HuH-7.5 (cell line): ENCODE measurements at regions not wholly inside any gene's neighbourhood (a gene's known extent, or its start where the extent isn't known, plus 50 kb on each side); places are given as distances from the start of the nearest gene placed in this dataset.

Source experiments
- DNase-seq: peaks from one replicate; pipeline ENCODE4 v3.0.0; 2011; ENCODE audit warnings: low spot score

DNA sequence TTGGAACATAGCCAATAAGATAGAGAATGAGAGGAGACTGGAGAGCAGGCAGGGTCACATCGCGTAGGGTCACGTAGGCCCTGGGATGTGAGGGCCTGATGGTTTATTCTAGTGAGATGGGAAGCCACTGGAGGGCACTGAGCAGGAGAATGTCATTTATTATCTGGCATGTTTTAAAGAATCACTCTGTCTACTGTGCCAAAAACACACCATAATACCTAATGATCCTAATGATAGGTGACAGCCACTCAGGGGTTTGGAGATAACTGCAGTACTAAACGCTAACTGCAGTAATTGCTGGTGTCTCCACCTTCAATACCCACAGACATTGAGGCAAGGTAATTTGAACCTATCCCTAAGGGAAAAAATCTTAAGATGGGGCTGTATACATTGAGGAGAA is 185.4 kb downstream of the TTLL7 start:
- DNase-seq, result no peak

DNA sequence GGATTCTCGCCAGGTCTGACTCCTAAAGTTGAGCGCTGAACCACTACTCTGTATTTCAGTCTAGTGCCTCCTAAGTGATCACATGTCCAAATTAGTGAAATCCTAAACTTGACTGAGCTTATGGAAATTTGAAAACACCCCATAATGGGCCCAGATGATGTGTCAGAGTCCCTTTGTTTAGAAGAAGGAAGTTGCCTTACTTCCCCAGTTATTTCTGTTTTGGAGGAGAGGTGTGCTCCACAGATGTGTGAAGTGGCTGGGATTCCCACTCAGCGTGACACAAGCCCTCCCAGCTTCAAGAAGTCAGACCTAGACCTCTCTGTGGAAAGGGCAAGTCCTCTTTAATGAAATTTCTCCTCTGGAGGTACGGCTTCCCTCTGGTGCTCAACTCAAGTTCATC is 188.8 kb downstream of the TTLL7 start:
- no peak for DNase-seq

DNA sequence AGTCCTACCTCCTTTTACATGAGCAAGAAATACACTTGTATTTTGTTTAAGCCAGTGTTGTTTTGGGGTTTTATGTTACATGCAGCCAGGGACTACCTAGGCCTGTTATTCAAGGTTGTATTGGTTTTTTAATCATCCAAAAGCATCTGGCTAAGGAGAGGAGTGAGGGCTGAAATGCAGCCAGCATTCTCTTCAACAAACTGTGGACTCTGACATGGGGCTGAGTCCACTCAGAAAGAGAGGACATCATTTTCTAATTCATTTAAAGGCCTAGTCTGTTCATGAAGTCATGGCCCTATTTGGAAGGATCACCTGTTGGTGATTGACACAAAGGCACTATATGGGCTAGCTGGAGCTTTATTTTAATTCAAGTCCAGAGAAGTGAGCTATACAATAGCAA is 190.4 kb downstream of the TTLL7 start:
- DNase-seq, result no peak

DNA sequence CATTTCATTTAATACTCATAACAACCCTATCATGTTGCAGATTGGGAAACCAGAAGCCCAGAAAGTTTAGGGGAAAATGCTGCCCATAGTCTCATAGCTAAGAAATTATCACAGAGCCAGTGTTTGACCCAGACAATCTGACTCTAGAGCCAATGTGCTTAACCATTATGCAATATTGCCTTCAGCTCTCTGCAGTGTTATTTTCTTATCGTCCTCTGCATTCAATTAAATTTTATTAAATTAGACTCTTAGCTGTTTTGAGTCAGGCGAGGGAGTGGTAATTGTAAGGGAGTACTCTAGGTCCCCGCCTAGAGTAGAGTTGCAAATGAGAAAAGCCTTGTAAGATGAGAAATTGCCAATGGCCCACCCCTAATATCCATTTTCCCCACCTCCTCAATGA is 191.1 kb downstream of the TTLL7 start:
- DNase-seq, result no peak

DNA sequence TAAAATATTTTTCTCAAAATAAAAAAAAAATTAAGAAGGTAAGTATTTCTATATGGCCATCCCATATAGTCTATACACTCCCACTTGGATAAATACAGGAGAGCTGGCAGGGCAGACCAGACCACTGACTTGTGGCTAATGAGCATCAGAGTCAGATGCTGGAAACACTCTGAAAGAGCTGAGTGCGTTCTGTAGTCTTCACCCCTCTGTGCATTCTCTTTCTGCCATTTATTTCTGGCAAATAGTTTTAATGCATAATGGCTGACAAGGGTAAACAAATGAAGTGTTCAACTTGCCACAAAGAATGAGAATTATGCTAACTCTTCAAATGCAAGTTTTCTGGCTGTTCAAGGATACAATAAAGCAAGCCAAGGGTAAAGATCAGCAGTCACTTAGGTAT is 191.7 kb downstream of the TTLL7 start:
- DNase-seq, result no peak

DNA sequence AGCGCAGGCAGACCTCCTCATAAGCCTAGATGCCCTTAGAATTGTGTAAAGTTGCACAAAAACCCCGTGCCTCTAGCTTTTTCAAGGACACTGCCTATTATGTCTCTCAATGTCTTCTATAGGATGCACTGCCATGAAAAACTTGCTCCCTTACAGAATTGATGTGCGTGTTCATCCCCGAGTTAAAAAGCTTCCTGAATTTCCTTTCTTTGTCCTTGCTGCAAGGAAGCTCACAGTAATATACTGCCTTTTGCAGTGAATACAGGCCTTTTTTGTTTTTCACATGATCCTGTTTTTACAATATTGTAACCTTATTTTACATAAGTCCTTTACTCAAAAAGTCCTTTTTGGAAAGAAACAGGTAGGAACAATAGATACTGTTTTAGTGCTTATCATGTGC is 193.0 kb downstream of the TTLL7 start:
- DNase-seq, result no peak

DNA sequence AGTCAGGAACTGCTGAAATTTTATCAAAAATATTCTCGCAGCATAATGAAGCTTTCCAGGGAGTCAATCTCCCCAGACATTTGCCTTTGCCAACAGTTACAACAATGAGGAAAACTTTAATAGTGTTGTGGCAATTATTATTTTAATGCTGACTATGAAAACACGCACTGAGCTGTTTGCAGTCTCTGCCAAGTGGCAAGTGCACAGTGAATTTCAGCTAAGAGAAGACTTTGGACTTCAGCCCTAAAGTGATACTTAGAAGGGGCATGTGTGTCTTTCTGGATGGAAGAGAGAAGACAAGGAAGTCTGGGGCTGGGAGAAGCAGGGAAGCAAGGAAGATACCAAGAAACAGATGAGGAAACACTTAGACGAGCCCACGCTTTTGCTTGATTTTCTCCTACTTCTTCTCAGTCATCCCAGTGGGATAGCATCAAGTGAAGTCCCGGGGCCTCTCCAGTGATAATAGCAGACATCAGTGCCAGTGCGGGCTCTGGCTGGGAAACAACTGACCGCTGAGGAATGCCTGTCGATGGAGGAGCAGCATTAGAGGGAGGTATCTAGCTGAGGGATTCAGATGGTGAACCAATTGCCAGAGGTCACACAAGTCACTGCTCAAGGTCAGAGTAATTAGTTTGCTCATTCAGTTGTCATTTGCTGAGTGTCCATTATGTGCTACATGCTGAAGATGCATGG is 196.3 kb downstream of the TTLL7 start:
- DNase-seq, result no peak

DNA sequence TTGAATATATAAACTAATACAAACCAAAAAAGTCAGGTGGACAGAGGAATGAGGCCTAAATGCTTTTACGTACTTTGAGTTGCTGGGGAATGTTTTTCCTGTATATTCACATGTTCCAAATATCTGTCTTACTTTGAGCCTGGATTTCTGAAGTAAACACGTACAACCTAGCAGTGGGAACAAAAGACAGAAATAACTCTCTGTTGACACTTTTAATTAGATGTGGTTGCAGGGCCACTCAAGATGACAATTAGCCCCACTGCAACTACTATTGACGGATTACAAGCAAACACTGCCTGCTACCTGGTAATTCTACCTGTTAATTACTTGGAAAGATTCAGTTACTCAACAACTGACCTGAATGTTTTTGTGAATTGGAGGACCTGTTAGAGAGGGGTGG is 196.9 kb downstream of the TTLL7 start:
- DNase-seq, result no peak

DNA sequence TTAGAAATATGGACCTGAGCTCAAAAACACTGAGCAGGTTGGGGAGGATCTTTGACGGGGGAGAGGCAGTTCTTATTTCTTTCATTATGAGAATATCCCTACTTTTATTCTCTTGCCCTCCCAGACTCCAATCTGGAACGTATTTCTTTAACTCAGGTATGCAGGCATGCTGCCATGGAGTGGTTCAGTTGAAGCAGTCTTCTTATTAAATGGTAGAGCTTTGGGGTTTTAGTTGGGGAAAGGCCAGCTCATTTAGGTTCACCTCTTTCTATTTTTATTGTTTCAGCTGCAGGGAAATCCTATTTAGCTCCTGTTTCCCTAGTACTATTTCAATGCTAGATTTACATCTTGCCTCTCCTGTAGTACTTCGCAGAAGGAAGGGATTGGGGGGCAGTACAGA is 198.9 kb downstream of the TTLL7 start:
- no peak for DNase-seq

DNA sequence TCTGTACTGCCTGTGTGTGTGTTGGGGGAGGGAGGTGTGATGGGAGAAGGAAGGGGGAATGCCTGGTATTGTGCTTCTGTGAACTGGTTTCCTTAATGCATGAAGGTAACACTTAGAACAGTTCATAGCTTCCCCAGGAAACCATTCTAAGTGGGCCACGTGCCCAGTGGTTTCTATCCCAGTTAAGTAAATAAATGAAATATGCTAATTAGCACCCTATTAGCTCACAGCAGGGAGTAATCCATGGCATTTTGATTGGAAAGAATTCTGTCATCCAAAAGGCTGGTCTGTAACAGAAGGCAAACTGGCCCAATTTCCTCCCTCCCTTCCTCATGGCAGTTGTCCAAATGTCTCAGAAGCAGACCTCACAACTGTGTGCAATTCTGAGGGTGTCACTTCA is 199.3 kb downstream of the TTLL7 start:
- DNase-seq, result no peak

DNA sequence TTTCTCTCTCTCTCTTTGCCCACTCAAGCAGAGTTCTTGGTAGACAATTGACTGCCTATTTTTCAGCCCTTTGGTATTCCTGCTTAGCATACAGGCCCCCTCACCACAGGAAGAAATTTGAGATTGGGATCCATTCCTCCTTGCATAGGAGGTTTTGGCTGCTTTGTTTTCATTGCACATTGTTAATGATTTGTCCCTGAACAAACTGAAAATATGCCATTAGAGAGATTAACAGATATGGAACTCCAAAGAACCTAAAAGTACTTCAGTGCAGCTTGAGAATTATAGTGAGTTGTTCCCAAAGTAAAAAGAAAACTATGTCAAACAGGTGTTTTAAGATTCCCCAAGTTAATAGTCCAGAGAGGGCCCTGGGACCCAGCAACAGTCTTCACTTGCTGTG is 200.0 kb downstream of the TTLL7 start:
- no peak for DNase-seq

DNA sequence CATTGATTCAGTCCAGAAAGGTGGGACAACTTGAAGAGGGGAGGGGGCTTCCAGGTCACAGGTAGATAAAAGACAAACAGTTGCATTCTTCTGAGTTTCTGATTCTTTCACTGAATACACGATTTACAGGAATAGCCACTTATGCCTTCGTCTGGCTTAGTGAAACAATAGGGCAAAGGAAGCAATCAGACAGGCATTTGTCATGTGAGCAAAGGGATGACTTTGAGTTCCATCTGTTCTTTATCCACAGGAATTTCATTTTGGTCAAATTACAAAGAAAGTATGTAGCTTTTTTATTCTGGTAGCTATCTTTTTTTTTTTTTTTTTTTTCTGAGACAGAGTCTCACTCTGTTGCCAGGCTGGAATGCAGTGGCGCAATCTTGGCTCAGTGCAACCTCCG is 202.5 kb downstream of the TTLL7 start:
- DNase-seq, result no peak

DNA sequence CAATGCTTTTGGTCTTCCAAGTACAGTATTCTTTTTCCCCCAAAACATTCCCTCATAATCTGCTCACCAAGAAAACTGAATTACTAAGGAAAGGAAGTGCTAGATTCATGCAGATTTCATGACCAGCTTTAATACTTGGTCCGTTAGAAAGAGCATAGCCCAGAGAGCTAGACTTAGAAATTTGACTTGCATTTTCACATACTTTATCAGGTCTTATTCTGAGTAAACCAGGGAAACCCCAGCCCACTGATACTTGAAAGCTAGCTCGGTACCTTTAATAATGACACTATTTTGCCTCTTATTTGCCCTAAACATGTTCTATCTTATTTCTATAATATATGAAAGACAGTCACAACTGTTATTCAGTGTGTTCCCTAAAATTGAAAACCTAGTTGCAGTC is 204.5 kb downstream of the TTLL7 start:
- no peak for DNase-seq

DNA sequence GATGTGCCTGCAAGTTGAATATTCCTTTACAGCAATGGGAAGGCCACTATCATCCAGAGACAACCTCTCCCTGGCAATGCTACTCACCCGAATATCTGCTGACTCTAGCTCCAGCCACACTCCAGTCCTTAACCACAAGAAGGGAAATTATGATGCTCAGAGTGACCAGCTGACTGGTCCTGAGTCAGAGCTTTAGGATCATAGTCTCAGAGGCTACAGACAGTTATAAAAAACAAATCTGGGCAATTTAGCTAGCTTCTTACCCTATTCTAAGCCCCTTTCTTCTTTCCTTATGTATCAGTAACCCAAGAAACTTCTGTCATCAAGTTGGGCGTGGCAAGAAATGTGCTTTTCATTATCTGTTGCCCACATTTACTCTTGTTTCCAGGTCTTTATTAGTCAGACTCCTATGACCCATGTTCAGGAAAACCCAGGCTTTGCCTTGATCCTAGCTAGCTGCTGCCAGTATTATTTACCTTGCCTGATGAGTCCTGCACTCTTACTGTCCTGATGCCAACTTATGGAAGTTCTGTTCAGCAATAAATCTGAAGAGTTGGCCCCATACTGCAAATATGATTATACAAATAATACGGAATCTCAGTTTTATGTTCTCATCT is 207.0 kb downstream of the TTLL7 start:
- no peak for DNase-seq

DNA sequence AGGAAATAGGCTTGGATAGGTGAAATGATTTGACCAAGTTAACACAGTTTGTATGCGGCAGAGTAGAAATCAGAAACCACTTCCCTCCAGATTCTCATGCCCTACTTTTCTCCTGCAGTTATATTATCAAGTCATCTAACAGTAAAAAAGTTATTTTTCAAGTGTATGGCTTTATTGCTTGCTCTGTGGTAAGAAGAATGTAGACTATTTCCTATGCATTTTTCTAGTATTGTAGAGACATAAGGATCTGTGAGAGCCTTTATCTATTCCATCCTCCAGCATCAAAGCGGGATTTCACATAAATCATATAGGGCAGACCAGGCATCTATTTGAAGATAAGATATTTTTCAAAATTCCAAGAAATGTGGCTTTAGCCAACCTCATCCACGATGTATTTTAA is 208.5 kb downstream of the TTLL7 start:
- no peak for DNase-seq

DNA sequence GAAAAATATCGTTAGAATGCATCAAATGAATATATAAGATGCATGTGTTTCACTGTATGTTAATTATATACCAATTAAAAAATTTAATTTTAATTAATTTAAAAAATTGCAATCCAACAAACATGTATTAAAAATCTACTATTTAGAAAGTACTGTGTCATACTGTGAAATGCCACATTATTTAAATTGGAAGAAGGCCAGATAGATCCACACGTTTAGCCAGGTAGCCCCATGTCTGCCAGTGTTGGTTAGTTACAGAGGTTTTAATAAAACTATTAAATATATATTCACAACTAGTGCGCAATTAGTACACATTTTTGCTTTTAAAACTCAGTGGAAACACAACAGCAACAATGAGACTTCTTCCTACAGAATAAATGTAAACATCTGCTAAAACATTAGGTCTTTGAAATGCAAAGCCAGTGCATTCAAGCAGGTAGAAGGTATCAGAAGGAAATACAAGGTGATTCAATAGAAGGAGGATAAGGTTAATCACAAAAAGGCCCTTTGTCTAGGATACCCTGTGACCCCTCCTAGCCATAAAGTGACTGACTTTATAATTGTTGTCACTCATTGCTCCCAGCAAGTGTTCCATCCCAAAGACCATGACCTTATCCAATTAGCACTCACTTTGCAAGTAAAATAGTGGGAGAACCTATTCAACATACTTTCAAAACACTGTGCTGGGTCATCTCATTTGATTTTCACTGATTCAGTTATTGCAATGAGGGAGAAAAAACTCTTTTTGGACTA is 211.5 kb downstream of the TTLL7 start:
- no peak for DNase-seq

DNA sequence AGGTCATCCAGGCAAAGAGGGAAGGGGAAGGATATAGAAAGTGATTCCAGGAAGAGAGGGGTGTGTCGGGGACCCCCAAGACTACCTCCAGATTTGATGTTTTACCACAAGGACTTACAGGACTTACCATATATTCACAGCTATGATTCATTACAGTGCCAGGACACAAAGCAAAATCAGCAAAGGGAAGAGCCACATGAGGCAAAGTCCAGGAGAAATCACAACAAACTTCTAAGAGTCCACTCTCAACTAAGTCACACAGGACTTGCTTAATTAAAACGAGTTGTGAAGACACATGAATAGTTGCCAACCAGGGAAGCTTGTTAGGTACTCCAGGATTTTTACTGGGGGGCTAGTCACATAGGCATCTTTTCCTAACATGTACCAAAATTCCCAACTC is 217.3 kb downstream of the TTLL7 start:
- no peak for DNase-seq

DNA sequence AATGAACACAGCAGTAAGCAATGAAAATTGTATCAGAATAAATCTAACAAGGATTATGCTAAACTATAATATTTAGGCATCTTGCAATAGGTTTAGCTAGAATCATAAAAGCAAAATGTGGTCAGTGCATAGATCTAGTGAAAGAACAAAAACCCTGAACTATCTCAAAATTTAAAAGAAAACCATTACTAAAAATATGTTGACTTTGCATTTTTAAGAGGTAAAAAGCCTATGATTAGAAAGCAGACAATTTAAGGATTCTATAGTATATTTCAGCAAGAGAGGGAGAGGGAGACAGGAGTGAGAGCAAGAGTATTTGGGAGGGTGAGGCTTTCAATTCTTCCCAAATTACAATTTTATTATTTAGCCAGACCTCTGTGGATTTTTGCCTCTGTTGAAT is 219.4 kb downstream of the TTLL7 start:
- DNase-seq, result no peak

DNA sequence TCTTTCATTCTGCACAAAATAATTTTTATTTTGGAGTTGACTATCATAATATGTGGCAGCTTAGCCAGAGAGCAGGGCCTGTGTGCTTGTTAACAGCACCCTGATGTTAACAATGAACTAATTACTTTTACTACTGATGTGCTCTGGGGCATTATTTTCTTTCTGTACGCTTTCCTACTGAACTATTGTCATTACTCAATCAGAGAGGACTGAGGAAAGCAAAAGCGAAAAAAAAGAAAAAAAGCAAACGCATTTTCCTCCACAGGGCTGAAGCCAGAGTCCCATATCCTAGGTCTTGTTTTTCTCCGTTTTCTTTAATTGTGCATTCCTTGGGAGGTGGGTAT is 221.2 kb downstream of the TTLL7 start:
- no peak for DNase-seq

DNA sequence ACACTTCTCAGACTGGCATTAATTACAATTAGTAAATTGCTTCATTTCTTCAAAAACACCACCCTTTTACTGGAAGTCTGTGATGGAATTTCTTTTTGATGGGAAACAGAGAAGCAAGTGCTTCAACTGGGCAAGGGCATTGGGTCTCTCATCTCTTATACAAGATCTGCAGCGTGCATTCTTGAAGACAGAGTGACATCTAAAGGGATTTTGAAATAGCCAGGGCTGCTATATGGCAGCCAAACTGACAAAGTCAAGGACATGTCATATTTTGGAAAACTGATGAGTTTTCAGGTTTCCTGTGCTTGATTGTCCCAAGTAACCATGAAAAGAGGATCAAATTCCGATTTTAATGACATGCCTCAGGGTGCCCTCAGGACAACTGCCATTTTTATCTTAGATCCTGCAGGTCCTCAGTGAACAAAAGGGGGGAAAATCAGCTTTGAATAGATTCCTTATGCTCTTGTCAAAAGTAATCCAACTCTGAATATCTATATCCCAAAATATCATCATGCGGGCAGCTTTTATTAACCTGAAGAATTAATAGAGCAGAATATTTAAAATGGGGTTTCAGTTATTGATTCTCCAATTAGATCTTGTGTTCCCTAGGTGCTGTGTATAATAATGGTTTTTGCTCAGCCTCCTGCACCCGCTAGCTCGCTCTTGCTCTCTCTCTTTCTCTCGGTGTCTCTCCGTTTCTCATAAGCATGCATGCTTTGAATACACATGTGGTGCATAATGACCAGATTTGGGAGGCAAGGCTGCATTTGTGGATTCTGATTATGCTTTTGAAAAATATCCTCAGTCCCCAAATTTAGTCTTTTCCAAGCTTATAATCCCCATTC is 221.8 kb downstream of the TTLL7 start:
- no peak for DNase-seq

DNA sequence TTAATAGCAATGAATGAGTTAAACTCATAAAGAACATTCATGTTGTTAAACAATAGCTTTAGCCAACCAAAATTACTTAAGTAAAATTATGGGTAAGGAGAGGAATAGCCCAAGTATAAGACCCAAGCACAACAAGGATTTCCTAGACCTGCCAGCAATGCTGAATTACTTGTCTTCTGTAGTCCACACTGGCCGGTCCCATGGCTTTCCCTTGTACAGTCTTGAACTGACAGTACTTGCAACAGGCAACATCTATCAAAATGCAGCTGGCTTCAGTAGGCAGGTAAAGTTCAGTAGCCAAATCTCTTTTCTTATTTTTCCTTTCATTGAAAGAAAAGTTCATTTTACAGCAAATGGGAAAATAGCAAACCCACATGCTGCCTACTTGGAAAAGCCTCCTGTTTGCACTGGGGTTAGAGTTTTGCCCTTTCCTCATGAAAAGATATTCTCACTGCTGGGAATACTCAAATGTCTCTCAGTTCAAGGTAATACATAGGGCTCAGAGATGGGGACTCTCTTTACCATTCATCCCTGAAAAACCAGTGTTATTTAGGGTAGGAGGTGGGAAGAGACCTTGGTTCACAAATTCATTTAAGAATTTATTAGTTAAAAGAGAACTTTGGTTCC is 222.8 kb downstream of the TTLL7 start:
- DNase-seq, result no peak

DNA sequence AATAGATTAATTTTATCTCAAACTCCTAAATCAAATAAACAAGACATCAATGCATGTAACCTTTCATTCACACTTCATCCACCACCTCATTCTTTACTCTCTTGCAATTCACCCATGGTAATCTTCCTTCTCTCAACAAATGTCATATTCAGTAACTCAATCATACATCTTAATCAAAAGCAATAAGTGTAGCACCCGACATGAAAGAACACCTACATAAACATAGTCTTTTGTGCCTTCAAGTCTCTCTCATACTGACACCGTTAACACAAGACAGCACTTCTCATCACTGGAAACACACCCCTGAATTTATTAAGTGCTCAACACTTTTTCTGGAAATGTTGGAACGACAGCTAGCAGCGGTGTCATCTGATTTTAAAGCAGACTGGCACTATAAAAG is 225.9 kb downstream of the TTLL7 start:
- DNase-seq, result no peak
